ENCODE measurements at regions not wholly inside any gene's neighbourhood (a gene's known extent, or its start where the extent isn't known, plus 50 kb on each side); places are given as distances from the start of the nearest gene placed in this dataset.

DNA sequence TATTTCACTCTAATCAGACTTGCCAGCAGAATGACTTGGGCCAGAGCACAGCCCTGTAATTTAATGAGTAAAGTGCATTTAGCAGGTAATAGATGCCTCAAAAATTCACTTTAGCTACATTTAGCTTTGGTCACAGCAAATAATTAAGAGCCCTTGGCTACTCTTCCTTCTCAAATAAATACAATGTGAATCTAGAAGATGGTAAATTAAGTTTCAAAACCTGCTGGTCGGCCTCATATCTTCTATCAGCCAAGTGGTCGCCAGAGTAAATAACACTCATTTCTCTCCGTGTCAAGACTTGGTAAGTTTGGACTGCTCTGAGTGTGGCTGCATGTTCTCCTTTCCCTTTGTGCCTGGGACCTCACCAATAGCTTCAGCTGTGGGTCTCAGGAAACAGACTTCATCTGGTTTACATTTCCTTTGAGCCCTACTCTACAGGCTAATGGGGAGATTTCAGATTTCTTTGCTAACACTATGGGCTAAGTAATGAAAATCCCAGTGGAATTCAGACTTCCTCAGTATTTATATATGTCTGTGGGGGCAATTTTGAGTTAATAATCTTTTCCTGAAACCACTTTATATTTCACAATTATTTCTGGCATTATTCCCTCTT, 375.8 kb downstream of the RBM43 start:
- Histone ChIP-seq H3K9me3 (no peaks in the 10 kb centered on the region), H3K4me1 (ENCODE audit: control insufficient read depth in 1 of 2, extremely low read depth in 1 of 2, insufficient read depth in 2 of 2, low read length in 2 of 2) (no peaks in the 10 kb centered on the region), H3K27ac (ENCODE audit: low read length) (no peak overlapping the region), H3K4me3 (ENCODE audit: control insufficient read depth in 1 of 2, extremely low read depth in 1 of 2, low read length in 1 of 2) (no peak overlapping the region), H3K27me3 (replicated peaks in 1 of 2; ENCODE audit: control insufficient read depth in 2 of 2, extremely low read depth in 1 of 2, insufficient read depth in 2 of 2, low read length in 1 of 2) (no peaks in the 10 kb centered on the region), H3K36me3 (ENCODE audit: control insufficient read depth in 2 of 2, extremely low read depth in 1 of 2, insufficient read depth in 1 of 2, low read length in 1 of 2) (no peaks in the 10 kb centered on the region)
- ChIA-PET POLR2A (no interaction called here), CTCF (no interaction called here)
- Mint-ChIP-seq H3K27me3 (peaks cover 0 to 21% of the 10 kb centered on the region in 2 donors), H3K27ac (no peak overlapping the region), H3K4me3 (no peak overlapping the region), H3K36me3 (no peaks in the 10 kb centered on the region), H3K9me3 (peaks cover 0 to 7% (median 0%) of the 10 kb centered on the region in 3 donors), H3K4me1 (no peaks in the 10 kb centered on the region)
- ATAC-seq (replicated peaks in 1 of 4) (no peak), DNase-seq (no peak)
- WGBS (ENCODE audit: insufficient coverage) = 60% methylated on average over 1 of the region's 3 CpGs

DNA sequence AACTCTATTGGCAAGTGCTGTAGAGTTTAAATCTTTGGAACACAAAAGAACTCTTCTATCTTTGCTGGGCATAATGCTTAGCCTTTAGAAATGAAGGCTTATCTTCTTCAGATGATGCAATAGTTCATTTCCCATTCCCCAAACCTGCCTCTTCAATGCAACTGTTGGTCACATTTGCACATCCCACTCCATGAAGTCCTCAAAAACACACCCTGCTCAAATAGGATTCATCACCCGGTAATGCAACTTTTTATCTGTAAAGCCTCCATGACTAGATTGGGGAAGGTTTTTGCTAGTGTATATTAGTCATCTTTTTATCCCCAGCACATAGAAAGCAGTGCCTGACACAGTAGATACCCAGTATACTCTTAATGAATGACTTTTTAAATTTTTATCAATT, 376.4 kb downstream of the RBM43 start:
- Mint-ChIP-seq H3K27me3 (peaks cover 0 to 25% of the 10 kb centered on the region in 2 donors), H3K9me3 (peaks cover 0 to 7% (median 0%) of the 10 kb centered on the region in 3 donors), H3K4me3 (no peak overlapping the region), H3K27ac (no peak overlapping the region), H3K36me3 (no peaks in the 10 kb centered on the region), H3K4me1 (no peaks in the 10 kb centered on the region)
- DNase-seq (no peak), ATAC-seq (replicated peaks in 1 of 4) (no peak)
- ChIA-PET POLR2A (no interaction called here), CTCF (no interaction called here)
- WGBS (ENCODE audit: insufficient coverage) = no CpG with 5 or more reads among the region's 1 CpG
- H3K4me3 ChIP-seq (ENCODE audit: control insufficient read depth in 1 of 2, extremely low read depth in 1 of 2, low read length in 1 of 2) = no peak overlapping the region
- no peaks in the 10 kb centered on the region for H3K4me1 ChIP-seq (ENCODE audit: control insufficient read depth in 1 of 2, extremely low read depth in 1 of 2, insufficient read depth in 2 of 2, low read length in 2 of 2)
- no peaks in the 10 kb centered on the region for H3K9me3 ChIP-seq
- no peaks in the 10 kb centered on the region for H3K36me3 ChIP-seq (ENCODE audit: control insufficient read depth in 2 of 2, extremely low read depth in 1 of 2, insufficient read depth in 1 of 2, low read length in 1 of 2)
- no peak overlapping the region for H3K27ac ChIP-seq (ENCODE audit: low read length)
- no peaks in the 10 kb centered on the region for H3K27me3 ChIP-seq (replicated peaks in 1 of 2; ENCODE audit: control insufficient read depth in 2 of 2, extremely low read depth in 1 of 2, insufficient read depth in 2 of 2, low read length in 1 of 2)

DNA sequence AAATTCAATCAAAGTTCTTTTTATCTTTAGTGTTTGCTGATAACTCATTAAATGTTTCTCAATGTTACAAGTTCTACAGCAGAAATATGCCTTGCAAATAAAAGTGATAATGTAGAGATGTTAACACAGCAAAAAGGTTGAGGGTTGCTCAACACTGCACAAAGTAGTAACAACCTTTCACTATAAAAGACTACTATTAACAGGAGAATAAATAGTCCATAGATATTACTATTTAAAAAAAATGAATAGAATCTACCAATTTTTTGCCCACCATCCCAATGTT, 378.1 kb downstream of the RBM43 start:
- H3K27ac Mint-ChIP-seq = no peak overlapping the region
- peaks cover 0 to 26% of the 10 kb centered on the region in 2 donors for H3K27me3 Mint-ChIP-seq

DNA sequence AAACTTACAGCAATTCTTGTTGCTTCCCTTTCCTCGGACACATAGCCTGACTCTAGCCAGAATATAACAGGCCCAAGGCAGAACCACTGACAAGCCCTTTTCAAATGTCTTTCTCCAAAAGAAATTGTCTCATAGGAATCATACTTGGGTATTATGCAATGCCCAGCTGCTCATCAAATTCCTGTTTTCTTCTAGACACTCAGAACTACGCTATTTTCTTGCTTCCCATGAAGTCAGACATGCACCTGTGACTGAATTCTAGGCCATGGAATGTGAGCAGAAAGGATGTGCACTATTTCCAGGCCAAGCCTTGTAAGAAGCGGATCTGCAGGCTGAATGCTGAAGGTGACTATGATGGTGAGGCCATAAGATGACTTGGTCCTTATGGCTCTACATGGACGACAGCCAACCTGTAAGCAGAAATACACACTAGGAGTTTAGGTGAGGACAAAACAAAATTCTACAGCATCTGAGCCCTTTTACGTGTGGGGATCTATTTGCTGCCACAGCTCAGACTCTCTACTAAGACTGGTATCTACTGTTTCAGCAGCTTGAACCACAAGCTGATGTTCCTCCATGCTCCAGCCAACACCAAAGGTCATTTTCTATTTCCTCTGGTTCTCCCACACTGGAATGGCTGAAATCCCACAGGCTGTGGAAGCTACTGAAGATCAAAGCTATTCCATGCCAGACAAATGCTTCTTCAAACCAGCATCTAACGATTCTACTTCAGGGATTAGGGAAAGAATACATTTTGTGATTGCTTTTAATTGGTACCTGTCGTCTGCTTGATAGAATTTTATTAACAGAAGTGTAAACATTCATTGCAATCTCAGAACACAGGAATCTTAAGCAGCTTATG, 378.7 kb downstream of the RBM43 start:
- Histone ChIP-seq H3K36me3 (ENCODE audit: control insufficient read depth in 2 of 2, extremely low read depth in 1 of 2, insufficient read depth in 1 of 2, low read length in 1 of 2) (no peaks in the 10 kb centered on the region), H3K27ac (ENCODE audit: low read length) (no peak overlapping the region), H3K4me1 (ENCODE audit: control insufficient read depth in 1 of 2, extremely low read depth in 1 of 2, insufficient read depth in 2 of 2, low read length in 2 of 2) (no peaks in the 10 kb centered on the region), H3K4me3 (ENCODE audit: control insufficient read depth in 1 of 2, extremely low read depth in 1 of 2, low read length in 1 of 2) (no peak overlapping the region), H3K27me3 (replicated peaks in 1 of 2; ENCODE audit: control insufficient read depth in 2 of 2, extremely low read depth in 1 of 2, insufficient read depth in 2 of 2, low read length in 1 of 2) (no peaks in the 10 kb centered on the region), H3K9me3 (no peaks in the 10 kb centered on the region)
- WGBS (ENCODE audit: insufficient coverage) = 47% methylated on average over 2 of the region's 7 CpGs
- Mint-ChIP-seq H3K9me3 (peaks cover 0 to 7% (median 0%) of the 10 kb centered on the region in 3 donors), H3K27me3 (peaks cover 0 to 26% of the 10 kb centered on the region in 2 donors), H3K36me3 (no peaks in the 10 kb centered on the region), H3K27ac (no peak overlapping the region), H3K4me1 (no peaks in the 10 kb centered on the region), H3K4me3 (no peak overlapping the region)
- ChIA-PET POLR2A (no interaction called here), CTCF (no interaction called here)
- DNase-seq (no peak), ATAC-seq (replicated peaks in 1 of 4) (no peak)

More for the DNA sequence above, 378.1 kb downstream of the RBM43 start:
- Histone ChIP-seq H3K36me3 (ENCODE audit: control insufficient read depth in 2 of 2, extremely low read depth in 1 of 2, insufficient read depth in 1 of 2, low read length in 1 of 2) (no peaks in the 10 kb centered on the region), H3K9me3 (no peaks in the 10 kb centered on the region), H3K27ac (ENCODE audit: low read length) (no peak overlapping the region), H3K4me1 (ENCODE audit: control insufficient read depth in 1 of 2, extremely low read depth in 1 of 2, insufficient read depth in 2 of 2, low read length in 2 of 2) (no peaks in the 10 kb centered on the region), H3K4me3 (ENCODE audit: control insufficient read depth in 1 of 2, extremely low read depth in 1 of 2, low read length in 1 of 2) (no peak overlapping the region), H3K27me3 (replicated peaks in 1 of 2; ENCODE audit: control insufficient read depth in 2 of 2, extremely low read depth in 1 of 2, insufficient read depth in 2 of 2, low read length in 1 of 2) (no peaks in the 10 kb centered on the region)
- ChIA-PET POLR2A (no interaction called here), CTCF (no interaction called here)
- ATAC-seq (replicated peaks in 1 of 4) (no peak), DNase-seq (no peak)
- H3K9me3 Mint-ChIP-seq = peaks cover 0 to 7% (median 0%) of the 10 kb centered on the region in 3 donors
- H3K4me1 Mint-ChIP-seq = no peaks in the 10 kb centered on the region
- no peaks in the 10 kb centered on the region for H3K36me3 Mint-ChIP-seq
- no peak overlapping the region for H3K4me3 Mint-ChIP-seq

DNA sequence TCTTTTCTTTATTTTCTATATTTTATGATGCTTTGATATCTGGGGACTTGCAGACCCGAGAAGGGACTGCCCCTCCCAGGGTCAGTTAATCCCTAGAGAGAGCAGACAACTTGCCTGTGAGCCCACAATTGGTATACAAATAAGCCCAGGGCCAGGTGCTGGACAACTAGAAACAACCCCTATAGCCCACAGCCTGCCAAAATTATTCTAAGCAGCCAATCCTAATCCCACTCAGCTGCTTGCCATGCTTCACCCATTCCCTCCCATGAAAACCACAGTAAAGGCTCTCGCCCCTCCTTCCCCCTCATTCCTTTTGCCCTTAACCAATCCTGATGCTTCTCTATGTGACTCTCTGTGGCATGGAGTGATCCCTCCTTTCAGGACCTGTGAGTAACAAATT, 380.7 kb downstream of the RBM43 start:
- Mint-ChIP-seq H3K4me1 (no peaks in the 10 kb centered on the region), H3K36me3 (no peaks in the 10 kb centered on the region), H3K27me3 (peaks cover 0 to 26% of the 10 kb centered on the region in 2 donors), H3K27ac (no peak overlapping the region), H3K9me3 (peaks cover 0 to 7% (median 0%) of the 10 kb centered on the region in 3 donors), H3K4me3 (no peak overlapping the region)
- no peaks in the 10 kb centered on the region for H3K4me1 ChIP-seq (ENCODE audit: control insufficient read depth in 1 of 2, extremely low read depth in 1 of 2, insufficient read depth in 2 of 2, low read length in 2 of 2)
- no peak for DNase-seq
- no peaks in the 10 kb centered on the region for H3K27me3 ChIP-seq (replicated peaks in 1 of 2; ENCODE audit: control insufficient read depth in 2 of 2, extremely low read depth in 1 of 2, insufficient read depth in 2 of 2, low read length in 1 of 2)
- ATAC-seq (replicated peaks in 1 of 4) = no peak
- no peaks in the 10 kb centered on the region for H3K36me3 ChIP-seq (ENCODE audit: control insufficient read depth in 2 of 2, extremely low read depth in 1 of 2, insufficient read depth in 1 of 2, low read length in 1 of 2)
- H3K27ac ChIP-seq (ENCODE audit: low read length) = no peak overlapping the region
- no peaks in the 10 kb centered on the region for H3K9me3 ChIP-seq
- CTCF ChIA-PET = no interaction called here
- WGBS (ENCODE audit: insufficient coverage) = 83% methylated on average over 1 of the region's 2 CpGs
- POLR2A ChIA-PET = no interaction called here
- no peak overlapping the region for H3K4me3 ChIP-seq (ENCODE audit: control insufficient read depth in 1 of 2, extremely low read depth in 1 of 2, low read length in 1 of 2)

DNA sequence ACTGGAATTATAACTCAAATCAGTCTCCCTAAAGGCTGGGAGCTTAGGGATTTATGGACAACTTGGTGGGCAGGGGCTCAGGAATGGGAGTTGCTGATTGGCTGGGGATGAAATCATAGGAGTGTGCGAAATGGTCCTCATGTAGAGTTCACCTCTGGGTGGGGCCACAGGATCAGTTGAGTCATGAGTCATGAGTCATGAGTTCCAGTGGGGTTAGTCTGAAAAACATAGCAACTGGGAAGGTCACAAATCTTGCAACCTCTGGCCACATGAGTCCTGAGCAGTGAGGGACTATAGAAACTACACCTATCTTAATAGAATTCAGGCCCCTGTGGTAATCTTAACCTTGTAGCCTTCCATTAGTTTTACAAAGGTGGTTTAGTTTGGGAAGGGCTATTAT, 383.3 kb downstream of the RBM43 start:
- H3K27me3 Mint-ChIP-seq = peaks cover 0 to 14% of the 10 kb centered on the region in 2 donors
- no peaks in the 10 kb centered on the region for H3K4me1 Mint-ChIP-seq
- no peak overlapping the region for H3K27ac Mint-ChIP-seq
- H3K4me1 ChIP-seq (ENCODE audit: control insufficient read depth in 1 of 2, extremely low read depth in 1 of 2, insufficient read depth in 2 of 2, low read length in 2 of 2) = no peaks in the 10 kb centered on the region
- DNase-seq = no peak
- no peak overlapping the region for H3K4me3 Mint-ChIP-seq
- H3K36me3 Mint-ChIP-seq = no peaks in the 10 kb centered on the region
- POLR2A ChIA-PET = no interaction called here
- CTCF ChIA-PET = no interaction called here
- no peak overlapping the region for H3K27ac ChIP-seq (ENCODE audit: low read length)
- H3K9me3 Mint-ChIP-seq = peaks cover 0 to 3% (median 0%) of the 10 kb centered on the region in 3 donors
- H3K36me3 ChIP-seq (ENCODE audit: control insufficient read depth in 2 of 2, extremely low read depth in 1 of 2, insufficient read depth in 1 of 2, low read length in 1 of 2) = no peaks in the 10 kb centered on the region
- H3K9me3 ChIP-seq = no peaks in the 10 kb centered on the region
- H3K27me3 ChIP-seq (replicated peaks in 1 of 2; ENCODE audit: control insufficient read depth in 2 of 2, extremely low read depth in 1 of 2, insufficient read depth in 2 of 2, low read length in 1 of 2) = no peaks in the 10 kb centered on the region
- no peak for ATAC-seq (replicated peaks in 1 of 4)
- no peak overlapping the region for H3K4me3 ChIP-seq (ENCODE audit: control insufficient read depth in 1 of 2, extremely low read depth in 1 of 2, low read length in 1 of 2)
- WGBS (ENCODE audit: insufficient coverage) = 71% methylated on average over 1 of the region's 1 CpG

All from T-cell (primary cell).